Kasumi-1 (cell line): ENCODE measurements at regions not wholly inside any gene's neighbourhood (a gene's known extent, or its start where the extent isn't known, plus 50 kb on each side); places are given as distances from the start of the nearest gene placed in this dataset.
"Not testable (repeated sequence)": the region's sequence is repeated elsewhere in the genome, so short reads cannot be mapped to it uniquely, and the experiment has no call there.

Experiments used
- DNase-seq, 2 experiments: peaks; one replicate each; lab custom pipeline; 2025; lab: John Stamatoyannopoulos, UW

DNA sequence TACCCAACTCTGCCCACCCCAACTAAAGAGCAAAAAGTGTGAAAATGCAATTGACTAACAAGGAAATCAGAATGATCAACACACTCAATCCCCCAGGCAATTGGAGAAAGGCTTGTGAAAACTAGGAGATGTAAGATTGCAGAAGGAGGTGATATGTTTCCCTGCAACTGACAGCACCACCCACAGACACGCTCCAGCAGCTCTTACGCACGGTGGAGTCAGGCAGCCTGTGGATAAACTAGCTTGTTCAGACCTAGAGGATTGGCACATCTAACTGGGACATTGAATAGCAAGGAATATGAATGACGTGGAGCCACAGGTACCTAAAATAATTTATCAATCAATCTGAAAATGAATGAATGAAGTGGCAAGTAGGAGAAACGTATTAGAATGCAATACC lies 125.7 kb upstream of the MYO3A start:
- DNase-seq: no peak

DNA sequence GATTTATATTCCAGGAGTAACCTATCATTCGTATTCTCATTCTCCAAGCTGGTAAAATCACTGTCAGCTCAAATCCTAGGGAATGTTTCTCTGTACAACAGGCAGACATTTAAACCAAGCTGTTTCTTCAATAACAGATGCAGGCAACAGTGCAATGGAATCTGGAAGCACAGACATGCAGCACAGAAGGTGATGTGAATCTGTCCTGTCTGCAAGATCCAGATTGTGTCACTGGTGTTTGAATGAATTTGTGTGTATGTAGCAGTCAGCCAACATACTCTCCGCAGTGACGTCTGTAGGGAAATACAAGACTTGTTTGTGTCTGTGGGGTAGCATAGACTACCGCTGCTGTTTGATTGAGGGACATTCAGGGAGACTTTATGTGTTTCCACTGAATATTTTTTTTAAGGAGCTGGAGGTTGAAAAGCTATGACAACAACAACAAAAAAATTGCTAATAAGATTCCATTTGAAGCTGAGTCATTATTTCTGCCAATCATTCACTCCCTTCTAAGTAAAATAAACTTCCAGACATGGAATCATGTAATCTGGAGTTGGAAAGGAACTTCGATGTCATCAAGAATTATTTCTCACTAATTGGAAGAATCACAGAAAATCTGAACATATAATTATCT lies 122.9 kb upstream of the MYO3A start:
- DNase-seq: no peak

DNA sequence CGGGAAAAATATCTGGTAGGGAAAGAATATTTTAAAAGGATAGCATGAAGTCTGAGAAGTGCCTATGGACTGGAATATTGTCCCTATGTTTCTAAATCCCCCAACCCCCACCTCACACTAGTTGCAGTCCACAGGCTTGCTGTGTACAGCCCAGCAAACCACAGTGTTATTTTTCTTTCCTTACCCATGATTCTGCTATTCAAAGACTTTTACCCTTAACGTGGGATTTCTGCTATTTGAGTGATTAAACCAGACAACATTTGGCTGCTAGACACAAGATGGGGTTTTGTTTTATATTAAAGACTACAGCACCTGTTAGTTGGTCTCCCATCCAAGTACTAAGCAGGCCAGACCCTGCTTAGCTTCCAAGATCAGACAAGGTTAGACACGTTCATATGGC lies 120.5 kb upstream of the MYO3A start:
- DNase-seq: no peak

DNA sequence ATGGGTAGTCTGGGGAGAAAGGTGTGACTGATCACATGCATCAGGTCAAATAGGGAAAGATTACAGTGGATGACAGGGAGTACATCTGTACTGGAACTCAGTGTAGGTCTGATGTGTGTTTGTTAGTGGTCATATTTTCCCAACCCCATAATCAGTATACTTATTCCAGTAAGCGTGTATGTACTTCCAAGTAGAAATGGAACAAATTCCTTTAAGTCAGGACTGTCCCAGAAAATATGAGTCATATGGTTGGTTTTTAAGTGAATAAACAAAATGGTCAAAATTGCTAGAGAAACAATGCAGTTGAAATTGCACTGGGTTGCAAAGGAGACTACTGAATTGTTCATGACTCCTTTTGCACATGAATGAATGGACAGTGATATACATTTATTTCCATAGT lies 118.8 kb upstream of the MYO3A start:
- DNase-seq: no peak

- DNase-seq: no peak
These were observed 117.8 kb upstream of the MYO3A start for GRCh38 chr10:25815999-25816768.

DNA sequence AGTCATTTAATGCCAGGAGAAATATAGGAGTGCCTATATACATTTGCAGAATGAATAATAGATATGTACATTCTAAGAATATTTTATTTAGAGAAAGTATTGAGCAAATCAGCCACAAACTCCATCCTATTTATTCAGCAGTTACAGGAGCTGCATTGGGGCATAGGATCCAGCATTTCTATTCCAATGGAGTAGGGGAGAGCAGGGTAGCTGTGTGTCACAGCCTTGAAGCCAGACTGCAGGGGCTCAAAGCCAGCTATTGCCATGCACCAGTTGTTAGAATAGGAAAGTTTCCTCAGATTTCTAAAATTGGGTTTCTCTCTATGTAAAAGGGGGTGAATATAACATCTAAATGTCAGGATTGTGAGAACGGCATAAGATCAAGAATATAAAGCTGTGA lies 116.8 kb upstream of the MYO3A start:
- DNase-seq: no peak

DNA sequence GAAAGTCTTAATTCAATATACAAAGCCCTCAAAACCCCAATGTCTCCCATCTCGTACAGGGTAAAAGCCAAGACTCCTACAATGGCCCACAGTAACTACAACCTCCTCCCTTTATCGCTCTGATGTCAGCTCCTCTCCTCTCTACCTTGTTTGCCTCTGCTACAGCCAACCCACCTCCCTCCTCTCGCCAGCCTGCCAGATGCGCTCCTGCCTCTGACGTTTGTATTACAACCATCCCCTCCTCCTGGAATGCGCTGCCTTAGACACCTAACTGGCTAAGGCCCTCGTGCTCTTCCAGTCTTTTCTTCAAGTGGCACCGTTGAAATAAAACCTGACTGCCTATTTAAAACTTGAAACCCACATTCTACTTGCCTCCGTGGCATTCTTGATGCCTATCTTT lies 115.3 kb upstream of the MYO3A start:
- DNase-seq: no peak

- no peak for DNase-seq
These were observed 113.6 kb upstream of the MYO3A start for GRCh38 chr10:25820472-25820871.

DNA sequence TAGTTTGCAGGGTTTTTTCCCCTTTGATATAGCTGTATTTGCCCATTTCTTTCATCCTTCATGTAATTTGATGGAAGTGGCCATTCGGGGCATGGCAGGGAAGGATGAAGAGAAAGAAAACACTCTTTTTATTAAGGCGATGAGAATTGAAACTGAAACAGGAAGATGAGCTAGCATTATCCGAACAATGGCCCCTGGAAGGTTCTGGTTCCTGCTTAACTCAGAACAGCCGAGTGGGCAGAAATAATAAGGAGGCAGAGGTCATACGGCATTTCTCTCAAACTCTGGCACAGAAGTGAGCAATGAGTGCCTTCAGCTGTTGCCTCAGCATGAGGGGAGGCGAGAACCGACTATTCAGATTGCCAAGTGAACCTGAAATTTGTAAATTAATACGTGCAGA lies 113.2 kb upstream of the MYO3A start:
- DNase-seq: no peak

- no peak for DNase-seq
These were observed 110.0 kb upstream of the MYO3A start for GRCh38 chr10:25824050-25824449.

DNA sequence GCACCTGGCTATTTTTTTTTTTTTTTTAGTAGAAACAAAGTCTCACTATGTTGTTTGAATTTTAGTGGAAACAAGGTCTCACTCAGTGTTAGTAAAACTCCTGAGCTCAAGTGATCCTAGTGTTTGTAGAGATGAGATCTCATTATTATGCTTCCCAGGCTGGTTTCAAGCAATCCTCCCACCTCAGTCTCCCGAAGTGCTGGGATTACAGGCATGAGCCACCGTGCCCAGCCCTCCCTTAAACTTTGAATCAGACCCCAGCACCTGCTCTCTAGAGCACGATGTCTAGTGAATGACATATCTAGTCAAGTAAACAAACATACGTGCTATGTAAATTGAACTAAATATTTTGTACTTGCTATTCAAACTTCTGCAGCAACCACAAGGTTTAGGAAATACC lies 105.6 kb upstream of the MYO3A start:
- no peak for DNase-seq

DNA sequence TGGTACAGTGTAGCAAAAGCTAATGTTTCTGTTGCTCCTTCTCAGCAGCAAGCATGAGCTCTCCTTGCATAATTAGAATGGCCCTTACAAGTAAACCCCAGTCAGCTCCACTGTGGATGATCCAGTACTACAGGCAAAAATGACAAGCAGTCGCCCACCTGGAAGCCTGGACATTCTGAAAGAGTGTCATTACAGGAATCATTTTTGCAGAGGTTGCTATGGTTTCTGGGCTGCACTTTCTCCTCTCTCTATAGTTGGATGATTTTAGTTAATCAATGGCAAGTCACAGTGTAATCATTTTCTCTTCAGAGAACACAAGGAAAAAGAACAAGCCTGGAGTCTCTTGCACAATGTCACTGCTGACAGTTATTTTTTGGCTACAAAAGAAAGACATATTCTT lies 102.9 kb upstream of the MYO3A start:
- no peak for DNase-seq

DNA sequence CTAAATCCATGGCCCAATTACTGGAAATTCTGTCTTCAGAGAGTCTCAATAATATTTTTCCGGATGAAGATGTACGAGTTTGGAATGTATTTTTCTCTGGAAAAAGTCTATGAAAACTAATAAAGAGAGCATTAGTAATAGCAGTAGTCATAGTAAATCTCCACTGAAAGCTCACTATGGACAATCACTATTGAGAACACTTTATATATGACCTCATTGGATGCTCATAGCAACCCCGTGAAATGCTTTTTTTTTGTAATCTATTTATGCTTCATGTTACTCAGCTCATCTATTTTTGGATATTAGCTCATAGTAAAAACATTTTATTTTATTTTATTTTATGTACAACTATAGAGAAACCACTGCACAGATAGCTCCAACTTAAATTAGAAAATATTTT lies 94.3 kb upstream of the MYO3A start:
- no peak for DNase-seq

DNA sequence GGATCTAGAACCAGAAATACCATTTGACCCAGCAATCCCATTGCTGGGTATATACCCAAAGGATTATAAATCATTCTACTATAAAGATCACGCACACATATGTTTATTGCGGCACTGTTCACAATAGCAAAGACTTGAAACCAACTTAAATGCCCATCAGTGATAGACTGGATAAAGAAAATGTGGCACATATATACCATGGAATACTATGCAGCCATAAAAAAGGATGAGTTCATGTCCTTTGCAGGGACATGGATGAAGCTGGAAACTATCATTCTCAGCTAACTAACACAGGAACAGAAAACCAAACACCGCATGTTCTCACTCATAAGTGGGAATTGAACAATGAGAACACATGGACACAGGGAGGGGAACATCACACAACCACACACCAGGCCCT lies 93.2 kb upstream of the MYO3A start:
- not testable (repeated sequence) for DNase-seq

DNA sequence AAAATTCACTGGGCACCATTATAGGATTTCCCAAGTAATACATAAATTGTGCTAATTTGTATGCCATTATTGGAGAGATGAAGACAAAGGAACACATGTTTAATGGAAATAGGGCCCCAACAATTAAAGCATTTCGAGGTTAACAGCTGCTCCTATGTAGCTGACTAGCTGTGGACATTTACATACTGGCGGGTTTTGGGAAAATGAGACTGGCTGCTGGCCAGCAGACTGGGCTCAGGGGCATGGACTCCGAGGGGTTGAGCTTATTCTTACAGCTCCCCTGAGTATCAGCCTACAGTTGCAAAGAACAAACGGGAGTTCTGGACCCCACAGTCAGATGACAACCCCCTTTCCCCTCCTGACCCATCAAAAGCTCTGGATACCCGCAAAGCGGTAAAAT lies 91.9 kb upstream of the MYO3A start:
- DNase-seq: no peak

GRCh38 chr10:25843551-25844170 lies 90.4 kb upstream of the MYO3A start:
- DNase-seq: no peak

GRCh38 chr10:25844716-25845115 lies 89.3 kb upstream of the MYO3A start:
- not testable (repeated sequence) for DNase-seq

DNA sequence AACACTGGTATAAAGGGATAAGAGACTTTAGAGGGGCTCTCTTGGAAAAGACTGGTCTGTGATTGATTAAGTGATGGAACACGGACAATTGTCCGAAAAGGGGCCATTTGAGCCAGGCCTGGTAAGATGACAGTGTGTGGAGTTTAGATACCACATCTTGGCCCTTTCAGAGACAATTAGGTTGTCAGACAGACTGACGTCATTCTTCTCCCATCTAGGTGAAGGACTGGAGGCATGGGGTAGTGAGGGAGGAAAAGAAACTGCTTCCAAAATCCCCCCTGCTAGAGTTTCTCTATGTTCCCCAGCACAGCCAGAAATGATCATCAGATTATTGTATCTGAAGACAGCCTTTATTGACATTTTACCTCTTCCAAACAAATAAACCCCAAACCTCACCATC lies 84.8 kb upstream of the MYO3A start:
- DNase-seq: no peak

- DNase-seq: no peak
These were observed 84.0 kb upstream of the MYO3A start for GRCh38 chr10:25849988-25850387.

DNA sequence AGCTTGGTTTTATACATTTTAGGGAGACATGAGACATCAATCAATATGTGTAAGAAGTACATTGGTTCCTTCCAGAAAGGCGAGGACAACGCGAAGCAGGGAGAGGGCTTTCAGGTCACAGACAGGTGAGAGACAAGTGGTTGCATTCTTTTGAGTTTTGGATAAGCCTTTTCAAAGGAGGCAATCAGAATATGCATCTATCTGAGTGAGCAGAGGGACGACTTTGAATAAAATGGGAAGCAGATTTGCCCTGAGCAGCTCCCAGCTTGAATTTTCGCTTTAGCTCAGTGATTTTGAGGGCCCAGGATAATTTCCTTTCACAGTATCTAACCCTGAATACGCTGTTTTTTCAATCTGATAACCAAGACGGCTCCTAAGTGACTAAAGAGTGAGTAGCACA lies 82.5 kb upstream of the MYO3A start:
- no peak for DNase-seq

DNA sequence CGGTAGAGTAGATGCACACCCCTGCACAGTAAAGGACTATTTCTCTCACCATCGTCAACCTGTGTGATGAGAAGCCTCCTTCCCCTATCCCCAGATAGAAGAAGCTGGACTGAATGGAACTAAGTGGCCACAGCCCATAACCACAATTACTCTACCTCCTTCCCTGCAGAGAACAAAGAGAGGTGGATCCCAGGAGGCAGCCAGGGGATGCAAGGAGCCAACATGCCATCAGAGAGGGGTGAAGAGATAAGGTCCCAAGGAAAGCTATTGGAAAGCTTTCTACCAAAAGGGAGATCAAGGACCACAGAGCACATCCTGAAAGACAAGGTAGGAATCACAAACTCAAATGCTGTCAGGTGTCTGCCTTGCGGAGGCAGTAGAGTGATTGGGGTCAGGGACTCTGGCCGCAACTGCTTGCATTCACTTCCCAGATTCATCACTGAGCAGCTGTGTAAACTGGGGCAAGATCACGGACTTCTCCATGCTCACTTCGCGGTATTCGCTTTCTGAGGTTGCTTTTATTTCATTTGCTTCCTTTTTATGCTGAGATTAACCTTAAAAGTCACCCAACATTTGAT lies 81.6 kb upstream of the MYO3A start:
- DNase-seq: no peak

- DNase-seq: no peak
These were observed 76.0 kb upstream of the MYO3A start for GRCh38 chr10:25858076-25858475.

DNA sequence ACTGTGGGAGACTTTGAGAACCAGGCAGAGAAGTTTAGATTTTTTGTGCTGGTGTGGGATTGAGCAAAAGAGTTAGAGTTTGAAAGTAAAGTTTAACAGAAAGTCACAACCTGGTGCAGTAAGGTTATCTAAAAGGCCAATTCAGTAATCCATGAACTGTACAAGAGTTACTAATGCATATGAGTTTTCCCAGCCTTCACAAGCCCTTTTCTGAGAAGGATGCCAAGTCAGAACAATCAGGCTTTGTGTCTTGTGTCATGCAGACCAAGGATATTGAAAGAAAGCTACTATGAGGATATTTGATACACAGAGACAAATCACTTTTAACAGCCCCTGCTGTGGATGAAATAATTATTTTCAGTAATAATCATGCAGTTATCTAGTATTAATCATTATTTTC lies 68.8 kb upstream of the MYO3A start:
- no peak for DNase-seq
